ENCODE measurements at regions not wholly inside any gene's neighbourhood (a gene's known extent, or its start where the extent isn't known, plus 50 kb on each side); places are given as distances from the start of the nearest gene placed in this dataset.

DNA sequence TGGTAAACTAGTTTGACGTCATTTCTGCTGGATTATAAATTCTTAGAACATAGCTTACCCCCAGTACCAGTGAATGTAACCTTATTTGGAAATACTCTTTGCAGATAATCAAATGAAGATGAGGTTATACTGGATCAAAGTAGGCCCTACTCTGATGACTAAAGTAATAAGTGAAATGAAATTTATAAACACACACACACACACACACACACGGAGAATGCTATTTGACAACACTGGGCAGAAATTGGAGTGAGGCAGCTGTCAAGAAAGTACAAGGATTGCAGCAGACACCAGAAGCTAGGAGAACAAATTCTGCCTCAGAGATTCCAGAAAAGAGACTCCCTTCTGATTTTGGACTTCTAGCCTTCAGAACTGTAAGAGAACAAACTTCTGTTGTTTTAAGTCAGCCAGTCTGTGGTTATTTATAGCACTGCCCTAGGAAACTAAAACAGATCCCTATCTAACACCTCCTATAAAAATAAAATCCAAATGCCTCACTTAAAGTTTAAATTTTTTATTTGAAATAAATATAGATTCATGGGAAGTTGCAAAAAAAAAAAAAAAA, 448.6 kb downstream of the PCDH18 start:
- DNase-seq (ENCODE audit: extremely low read depth, low read depth), result no peak

- DNase-seq (ENCODE audit: extremely low read depth, low read depth), result no peak
Measured at GRCh38 chr4:137082061-137082460, 450.2 kb downstream of the PCDH18 start.

- DNase-seq (ENCODE audit: extremely low read depth, low read depth), result no peak
Measured at GRCh38 chr4:137076908-137077307, 455.4 kb downstream of the PCDH18 start.

DNA sequence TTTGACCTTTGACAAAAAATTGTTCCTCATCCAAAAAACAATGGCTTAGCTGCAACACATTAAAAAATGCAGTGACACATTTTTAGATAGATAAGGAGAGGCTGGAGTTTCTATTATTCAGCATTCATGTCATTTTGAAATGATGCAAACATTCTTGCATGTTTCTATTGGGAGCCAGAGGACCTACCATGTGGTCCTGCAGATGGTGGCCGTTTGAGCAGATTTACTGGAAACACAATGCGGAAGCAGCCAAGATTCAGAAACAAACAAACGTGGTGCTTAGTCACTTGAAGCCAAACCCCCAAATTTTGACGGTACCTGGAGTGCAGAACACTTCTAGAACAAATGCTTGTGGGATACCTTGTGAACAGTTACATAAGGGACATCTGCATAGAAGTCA, 456.7 kb downstream of the PCDH18 start:
- no peak for DNase-seq (ENCODE audit: extremely low read depth, low read depth)

DNA sequence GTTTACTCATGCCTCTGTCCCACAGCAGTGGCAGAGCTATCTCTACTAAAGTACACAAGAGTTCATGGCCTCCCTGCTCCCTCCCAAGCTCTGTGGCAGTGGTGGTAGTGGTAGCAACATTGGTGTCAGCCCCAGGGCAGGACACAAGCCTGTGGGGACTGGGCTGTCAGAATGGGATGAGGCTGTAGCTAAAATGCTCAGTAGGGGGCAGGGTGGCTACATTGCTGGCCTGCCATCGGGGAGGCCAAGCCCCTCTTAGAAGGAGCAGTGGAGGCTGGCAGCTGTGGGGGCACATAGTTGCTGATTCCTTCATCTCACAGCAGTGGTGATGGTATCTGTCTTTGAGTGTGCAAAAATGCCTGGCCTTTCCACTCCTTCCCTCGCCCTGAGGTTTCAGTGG, 461.7 kb downstream of the PCDH18 start:
- no peak for DNase-seq (ENCODE audit: extremely low read depth, low read depth)

DNA sequence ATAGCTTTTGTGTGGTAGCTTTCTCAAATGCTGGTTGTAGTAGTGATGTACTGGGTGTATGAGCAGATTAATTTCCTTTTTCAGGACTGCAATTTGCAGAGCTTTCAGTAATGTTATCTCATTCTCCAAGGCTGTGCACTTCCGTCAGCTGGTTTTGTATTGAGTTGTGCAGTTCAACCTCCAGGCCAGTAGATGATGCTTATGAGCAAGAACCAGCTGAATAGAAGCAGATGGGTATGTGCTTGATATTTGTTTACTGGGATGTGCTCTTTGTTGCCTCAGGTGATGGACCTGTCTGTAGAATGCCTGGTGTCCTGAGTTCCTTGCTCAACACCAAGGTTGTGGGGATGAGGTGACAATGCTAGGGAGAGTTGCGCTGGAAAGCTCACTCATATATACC, 462.8 kb downstream of the PCDH18 start:
- DNase-seq (ENCODE audit: extremely low read depth, low read depth), result no peak

GRCh38 chr4:137067735-137068134, 464.6 kb downstream of the PCDH18 start:
- no peak for DNase-seq (ENCODE audit: extremely low read depth, low read depth)

DNA sequence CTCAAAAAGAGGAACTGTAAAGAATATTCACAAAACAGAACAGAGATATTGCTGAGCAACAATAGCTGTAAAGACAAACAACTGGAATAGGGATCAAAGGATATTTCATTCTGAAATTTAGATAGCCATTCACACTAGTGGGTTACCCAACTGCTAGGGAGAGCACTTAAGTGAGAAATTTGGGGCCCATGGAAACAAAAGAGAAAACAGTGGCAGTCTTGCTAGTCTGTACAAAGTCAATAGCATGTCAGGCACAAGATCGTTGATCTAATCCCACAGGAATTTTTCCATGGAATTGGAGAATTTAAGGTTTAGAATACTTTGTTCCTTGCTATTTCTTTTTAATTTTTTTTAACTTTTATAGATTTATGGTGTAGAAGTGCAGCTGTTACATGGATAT, 467.0 kb downstream of the PCDH18 start:
- DNase-seq (ENCODE audit: extremely low read depth, low read depth), result no peak

- DNase-seq (ENCODE audit: extremely low read depth, low read depth), result no peak
Measured at GRCh38 chr4:137063961-137064360, 468.3 kb downstream of the PCDH18 start.

DNA sequence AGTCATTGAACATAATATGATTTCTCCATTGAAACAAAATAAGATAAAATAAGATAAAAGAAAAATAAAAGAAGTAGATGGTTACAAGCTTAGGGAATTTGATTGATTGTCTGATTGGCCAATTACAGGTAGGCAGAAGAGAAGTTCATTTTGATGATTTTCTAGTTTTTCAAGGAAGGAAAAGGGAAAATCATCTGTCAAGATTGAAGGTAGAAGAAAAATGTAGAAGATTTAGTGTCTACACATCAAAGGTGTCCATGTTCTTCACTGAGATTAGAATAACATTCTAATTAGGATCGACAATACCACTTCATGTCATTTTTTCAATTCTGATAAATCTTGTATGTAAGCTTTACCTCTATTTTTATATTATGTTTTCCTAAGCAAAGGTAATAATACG, 489.1 kb downstream of the PCDH18 start:
- no peak for DNase-seq (ENCODE audit: extremely low read depth, low read depth)

GRCh38 chr4:137039370-137039769, 492.9 kb downstream of the PCDH18 start:
- no peak for DNase-seq (ENCODE audit: extremely low read depth, low read depth)

GRCh38 chr4:137032222-137032621, 500.1 kb downstream of the PCDH18 start:
- no peak for DNase-seq (ENCODE audit: extremely low read depth, low read depth)

DNA sequence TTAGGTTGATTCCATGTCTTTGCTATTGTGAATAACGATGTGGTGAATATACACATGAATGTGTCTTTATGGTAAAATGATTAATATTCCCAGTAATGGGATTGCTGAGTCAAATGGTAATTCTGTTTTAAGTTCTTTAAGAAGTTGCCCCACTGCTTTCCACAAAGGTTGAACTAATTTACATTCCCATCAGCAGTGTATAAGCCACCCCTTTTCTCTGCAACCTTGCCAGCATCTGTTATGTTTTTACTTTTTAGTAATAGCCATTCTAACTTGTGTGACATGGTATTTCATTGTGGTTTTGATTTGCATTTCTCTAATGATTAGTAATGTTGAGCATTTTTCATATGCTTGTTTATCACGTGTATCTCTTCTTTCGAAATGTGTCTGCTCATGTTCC, 503.3 kb downstream of the PCDH18 start:
- DNase-seq (ENCODE audit: extremely low read depth, low read depth), result no peak

GRCh38 chr4:137025484-137026059, 506.7 kb downstream of the PCDH18 start:
- DNase-seq (ENCODE audit: extremely low read depth, low read depth), result no peak

- no peak for DNase-seq (ENCODE audit: extremely low read depth, low read depth)
Measured at GRCh38 chr4:137015426-137016409, 516.6 kb downstream of the PCDH18 start.

DNA sequence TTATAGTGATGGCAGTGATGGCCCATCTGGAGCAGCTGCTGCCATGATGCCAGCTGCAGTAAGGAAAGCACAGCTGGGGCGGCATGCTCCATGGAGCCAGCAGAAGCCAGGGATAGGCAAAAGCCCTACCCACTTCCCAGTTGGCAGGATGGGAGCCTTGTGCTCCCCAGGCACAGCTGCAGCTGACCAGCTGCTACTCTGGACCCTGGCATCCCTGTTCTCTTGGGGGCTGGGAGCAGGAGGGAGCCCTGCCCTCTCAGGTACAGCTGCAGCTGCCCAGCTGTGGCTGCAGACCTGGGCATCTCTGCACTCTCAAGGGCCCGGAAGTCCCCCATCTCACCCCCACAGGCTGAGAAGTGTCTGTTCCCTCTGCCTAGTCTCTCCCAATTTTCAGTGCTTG, 531.9 kb downstream of the PCDH18 start:
- no peak for DNase-seq (ENCODE audit: extremely low read depth, low read depth)

DNA sequence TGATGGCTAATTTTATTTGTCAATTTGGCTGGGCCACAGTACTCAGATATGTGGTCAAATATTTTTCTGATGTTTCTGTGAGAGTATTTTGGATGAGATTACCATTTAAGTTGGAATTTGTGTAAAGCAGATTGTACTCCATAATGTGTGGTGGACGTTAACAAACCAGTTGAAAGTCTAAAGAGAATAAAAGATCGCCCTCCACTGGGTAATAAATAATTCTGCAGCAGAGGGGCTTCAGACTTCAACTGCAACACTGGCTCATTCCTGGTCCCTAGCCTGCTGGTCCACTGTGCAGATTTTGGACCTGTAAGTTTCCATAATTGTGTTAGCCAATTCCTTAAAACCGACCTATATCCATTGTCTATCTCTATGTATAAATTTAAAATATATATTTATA, 540.3 kb downstream of the PCDH18 start:
- no peak for DNase-seq (ENCODE audit: extremely low read depth, low read depth)

GRCh38 chr4:136985683-136986082, 546.6 kb downstream of the PCDH18 start:
- no peak for DNase-seq (ENCODE audit: extremely low read depth, low read depth)

DNA sequence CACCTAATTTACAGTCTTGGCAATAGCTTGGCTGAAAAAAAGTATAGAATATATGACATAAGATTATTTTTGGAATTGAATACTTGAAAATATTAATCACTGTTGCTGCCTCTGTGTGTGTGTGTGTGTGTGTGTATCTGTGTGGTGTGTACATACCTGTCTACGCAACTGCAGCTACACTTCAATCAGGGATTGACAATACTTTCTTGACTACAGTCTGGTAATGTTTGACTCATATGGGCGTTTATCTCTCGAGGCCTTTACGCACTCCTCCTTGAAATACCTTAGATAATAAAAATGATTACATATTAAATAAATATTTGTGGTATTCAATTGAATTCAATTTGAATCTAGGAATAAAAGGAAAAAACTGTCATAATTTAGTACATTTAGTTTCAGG, 565.2 kb downstream of the PCDH18 start:
- no peak for DNase-seq (ENCODE audit: extremely low read depth, low read depth)

GRCh38 chr4:136965478-136965877, 566.8 kb downstream of the PCDH18 start:
- DNase-seq (ENCODE audit: extremely low read depth, low read depth), result no peak

- DNase-seq (ENCODE audit: extremely low read depth, low read depth), result no peak
Measured at GRCh38 chr4:136962868-136963267, 569.4 kb downstream of the PCDH18 start.

Measured in NCI-H460 (cell line).